ENCODE measurements at regions not wholly inside any gene's neighbourhood (a gene's known extent, or its start where the extent isn't known, plus 50 kb on each side); places are given as distances from the start of the nearest gene placed in this dataset.

DNA sequence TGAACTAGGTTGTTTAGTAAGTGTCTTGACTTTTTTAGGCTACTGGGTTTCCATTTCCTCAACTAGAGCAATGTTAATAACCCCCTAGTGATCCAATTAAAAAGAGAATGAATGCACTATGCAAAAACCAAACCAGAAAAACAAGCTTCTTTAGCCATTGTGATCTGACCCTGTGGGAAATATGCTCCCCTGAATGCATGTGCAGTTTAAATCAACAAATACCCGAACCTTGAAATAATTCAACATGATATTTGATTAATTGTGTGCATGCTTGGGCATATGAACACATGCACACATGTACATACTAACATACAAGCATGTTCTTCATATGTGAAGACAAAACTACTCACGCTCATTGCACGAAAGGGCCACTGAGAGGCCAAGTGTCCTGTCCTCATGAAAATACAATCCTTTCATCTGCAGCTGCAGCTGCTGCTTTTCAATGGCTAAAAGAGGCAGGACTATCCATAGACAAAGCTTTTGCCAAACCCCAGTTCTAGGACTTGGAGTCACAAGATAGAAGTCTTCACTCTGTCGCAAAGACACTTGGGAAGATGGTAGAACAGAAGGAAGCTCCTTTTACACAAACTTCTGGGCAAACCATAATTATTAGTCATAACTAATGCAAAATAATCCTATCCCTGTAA is 207.1 kb upstream of the POU3F2 start:
- no peak for DNase-seq (ENCODE audit: low read depth in 2 of 2)

DNA sequence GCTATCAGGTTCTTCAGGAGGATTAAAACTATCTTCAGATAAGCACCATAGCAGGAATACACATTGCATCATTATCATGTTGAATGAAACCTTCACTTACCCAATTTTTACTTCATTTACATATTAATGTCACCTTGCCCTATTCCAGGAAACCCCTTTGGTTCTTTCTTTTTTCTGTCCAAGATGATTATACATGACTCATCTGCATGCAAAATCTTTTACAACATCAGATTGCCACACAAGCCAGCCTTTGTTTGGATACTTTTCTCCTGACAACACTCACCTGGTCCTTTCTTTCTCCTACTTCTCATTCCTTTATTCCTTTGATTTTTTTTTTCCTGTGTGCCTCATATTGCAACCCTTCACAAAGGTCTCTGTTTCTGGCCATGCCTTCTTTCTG is 200.5 kb upstream of the POU3F2 start:
- no peak for DNase-seq (ENCODE audit: low read depth in 2 of 2)

DNA sequence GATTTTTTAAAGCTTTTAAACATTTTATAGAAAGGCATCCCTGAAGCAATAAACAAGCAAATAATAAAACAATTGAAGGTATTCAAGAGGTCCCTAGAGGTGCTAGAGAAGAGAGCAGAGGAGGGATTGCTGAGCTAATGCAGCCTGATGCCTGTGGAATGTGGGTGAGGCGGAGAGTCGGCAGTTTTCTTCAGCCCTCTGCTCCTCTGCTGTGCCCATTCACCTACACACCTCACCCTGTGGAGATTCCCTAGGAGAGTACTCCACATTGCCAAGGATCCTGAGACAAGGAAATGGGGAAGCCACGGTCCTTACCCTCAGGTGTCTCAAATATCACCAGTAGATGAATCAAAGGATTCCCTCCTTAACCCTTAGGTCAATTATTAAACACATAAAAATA is 199.8 kb upstream of the POU3F2 start:
- DNase-seq (ENCODE audit: low read depth in 2 of 2): no peak

DNA sequence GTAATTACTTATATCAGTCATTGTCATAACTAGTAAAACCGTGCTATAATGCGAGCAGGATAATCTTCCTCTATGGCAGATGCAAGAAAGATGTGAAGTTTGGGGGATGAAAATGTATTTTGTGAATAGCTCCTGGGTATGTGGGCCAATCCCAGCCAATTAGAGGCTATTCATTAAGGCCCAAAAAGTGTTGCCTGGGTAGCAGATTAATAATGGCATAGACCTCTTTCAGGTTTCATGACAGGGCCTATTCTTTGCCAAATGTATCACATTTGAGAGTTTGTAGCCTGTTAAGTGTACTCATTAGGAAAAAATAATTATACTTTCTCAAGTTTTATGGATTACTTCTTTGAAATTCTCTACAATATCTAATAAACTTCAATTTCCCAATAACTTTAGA is 199.2 kb upstream of the POU3F2 start:
- no peak for DNase-seq (ENCODE audit: low read depth in 2 of 2)

DNA sequence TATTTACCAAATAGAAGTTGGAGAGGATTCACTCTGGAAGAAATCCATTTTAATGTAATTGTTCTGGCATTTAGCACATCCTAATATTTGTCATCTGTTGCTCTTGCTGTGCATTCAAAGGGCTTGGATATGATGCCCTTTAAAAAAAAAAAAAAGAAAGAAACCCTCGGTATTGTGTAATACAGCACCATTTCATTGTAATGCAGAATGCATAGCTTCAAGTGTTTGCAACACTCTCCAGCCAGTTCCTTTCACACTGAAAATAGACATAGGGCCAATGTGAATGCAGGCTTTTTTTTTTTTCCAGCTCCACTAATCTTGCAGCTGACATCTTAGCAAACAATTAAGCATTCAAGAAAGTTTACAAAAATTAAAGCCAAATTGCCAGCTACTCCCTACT is 197.4 kb upstream of the POU3F2 start:
- no peak for DNase-seq (ENCODE audit: low read depth in 2 of 2)

DNA sequence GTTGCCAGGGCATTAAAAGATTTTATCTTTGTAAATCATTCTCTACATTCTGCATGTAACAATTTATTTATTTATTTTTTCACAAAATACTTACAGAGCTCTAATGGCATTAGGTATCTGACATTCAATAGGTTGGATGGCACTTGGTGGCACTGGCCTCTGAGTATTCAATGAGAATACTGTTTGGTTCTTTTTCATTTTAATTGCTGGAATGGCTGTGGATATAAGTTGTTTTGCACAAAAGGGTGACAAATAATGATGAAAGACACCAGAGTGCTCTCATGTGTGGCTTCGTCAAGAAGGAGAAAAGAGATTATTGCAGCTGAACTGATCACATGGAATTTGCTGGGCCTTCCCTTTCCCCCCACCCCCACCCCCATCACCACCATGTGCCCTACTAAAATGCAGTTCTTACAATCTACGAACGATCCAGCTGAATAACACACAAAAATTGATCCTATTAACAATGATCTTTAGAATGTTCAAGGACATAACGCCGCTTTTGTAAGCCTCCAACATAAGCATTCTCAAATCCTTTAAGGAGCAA is 195.2 kb upstream of the POU3F2 start:
- no peak for DNase-seq (ENCODE audit: low read depth in 2 of 2)

DNA sequence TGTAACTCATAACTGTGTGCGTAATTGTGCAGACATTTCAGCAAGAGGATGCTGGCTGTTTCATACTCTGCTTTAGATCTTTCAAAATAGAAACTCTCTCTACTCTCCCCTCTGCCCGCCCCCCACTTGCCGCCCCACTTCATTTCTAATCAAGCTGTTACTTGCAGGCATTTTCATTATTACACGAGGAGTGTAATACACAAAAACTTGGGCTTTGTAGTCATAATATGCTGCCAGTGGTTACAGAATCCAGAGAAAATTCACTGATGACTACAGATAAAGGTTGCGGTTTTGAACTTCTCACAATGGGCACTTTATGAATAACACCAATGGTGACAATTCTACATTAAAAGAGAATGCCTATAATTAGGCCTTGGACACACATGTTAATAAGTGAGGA is 194.0 kb upstream of the POU3F2 start:
- no peak for DNase-seq (ENCODE audit: low read depth in 2 of 2)

DNA sequence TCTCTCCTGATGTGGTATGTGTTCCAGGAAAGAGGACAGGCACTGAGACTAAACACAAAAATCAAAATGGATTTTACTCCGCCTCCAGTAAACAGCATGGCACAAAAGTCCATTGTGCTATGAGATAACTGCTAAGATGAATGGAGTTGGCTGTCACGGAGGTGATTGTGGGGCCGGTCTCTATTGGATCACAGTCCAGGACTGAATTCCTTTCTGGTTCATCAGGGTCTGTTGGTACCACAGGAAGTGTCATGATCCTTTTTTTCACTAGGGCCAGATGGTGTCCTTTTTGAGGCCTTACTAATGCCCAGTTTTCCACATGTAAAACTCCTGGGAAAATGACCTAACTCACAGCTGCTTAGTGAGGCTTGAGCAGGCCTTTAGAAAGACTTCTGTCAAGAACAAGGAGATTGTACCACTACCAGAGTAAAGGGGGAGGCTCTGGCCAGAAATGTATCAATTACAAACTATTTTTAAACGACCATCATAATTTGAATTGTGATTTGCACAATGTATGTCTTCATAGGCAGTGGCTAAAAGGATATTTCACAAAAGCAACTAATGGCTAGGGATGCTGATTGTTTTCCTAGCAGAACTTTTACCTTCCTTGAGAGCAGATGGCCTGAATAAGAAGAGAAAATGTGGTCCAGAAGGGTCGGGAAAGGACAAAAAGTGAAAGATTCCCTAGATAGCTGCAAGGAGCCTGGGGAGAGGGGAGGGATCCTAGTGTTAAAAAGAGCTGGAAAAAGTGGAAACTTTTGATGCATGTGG is 192.2 kb upstream of the POU3F2 start:
- DNase-seq (ENCODE audit: low read depth in 2 of 2): no peak

DNA sequence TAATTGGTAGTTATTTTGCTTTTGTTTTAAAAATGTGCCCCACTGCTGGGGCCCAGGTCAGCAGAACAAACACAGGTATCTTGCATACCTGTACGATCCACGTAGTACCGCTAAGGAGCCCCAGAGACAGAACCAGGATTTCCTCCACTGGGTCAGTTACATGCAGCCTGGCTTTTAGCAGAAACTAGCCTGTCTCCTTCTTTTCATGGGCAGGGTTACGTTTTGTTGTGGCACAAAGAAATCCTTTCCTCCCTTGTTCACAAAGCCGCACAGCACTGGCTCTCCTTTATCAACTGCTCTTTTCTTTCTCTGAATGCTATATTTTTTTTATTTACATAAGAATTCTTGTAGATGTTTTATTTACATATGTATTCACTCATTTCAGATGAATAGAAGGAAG is 190.3 kb upstream of the POU3F2 start:
- no peak for DNase-seq (ENCODE audit: low read depth in 2 of 2)

DNA sequence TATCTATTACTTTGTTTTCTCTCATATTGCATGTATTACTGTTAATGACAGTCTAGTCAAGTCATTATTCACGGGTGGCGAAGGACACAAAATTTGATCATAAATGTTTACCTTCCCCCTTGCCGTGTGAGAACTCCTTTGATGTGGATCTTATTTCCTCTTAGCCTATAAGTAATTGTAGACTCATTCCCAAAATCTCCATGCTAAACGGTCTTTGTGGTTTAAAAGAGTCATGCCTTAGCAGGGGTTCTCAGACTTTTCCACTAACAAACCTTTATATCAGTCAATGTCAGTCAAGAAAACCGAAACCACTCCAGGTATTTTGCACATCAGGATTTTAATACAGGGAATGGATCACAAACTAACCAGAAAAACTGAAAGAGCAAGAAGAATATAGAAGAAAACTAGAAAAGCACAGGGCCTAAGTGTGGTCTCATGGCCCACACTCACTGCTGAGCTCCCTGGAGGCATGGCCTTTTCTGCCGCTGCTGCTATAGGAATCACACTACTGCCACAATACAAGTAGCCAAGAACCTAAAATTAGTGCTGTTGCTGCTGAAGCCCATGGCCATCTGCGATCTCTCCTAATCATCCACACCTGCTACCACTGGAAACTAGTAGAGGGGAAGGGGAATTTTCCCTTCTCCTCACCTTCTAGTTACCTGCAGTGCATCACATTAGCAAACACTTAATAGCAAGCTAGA is 186.0 kb upstream of the POU3F2 start:
- DNase-seq (ENCODE audit: low read depth in 2 of 2): no peak

DNA sequence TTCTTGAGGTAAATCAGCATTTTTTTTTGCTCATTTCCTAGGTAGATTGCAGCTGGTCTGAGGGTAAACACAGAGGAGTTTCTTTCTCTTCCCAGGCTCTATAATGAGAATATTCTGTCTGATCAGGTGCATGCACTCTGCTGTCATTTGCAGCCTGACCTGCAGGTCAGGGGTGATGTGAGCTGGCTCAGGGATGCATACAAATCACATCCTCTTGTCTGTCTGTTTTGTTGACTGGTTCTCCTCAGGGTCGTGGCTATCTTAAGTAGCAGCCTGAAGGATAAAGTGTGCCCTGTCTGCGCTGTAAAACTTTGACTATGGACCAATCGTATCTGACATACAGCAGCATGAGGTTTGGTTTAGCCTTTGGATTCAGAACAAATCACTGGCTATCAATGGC is 183.4 kb upstream of the POU3F2 start:
- no peak for DNase-seq (ENCODE audit: low read depth in 2 of 2)

DNA sequence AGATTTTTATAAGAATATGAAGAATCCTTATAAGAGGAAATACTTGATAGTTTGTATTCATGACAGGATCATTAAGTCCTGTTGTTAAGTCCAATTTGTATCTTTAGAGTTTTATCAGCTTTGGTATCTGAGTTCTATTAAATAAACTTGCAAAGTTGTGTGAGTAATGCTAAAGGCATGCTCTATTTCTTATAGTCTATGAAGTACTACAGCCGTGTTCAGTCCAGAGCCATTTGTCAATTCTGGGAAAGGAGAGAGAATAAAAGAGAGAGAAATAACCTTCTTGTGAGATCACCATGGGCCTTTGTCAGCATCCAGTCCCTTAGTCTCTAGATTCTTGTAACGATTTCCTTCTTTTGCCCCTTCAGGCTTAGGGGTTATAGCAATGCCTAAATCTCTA is 181.2 kb upstream of the POU3F2 start:
- DNase-seq (ENCODE audit: low read depth in 2 of 2): no peak

DNA sequence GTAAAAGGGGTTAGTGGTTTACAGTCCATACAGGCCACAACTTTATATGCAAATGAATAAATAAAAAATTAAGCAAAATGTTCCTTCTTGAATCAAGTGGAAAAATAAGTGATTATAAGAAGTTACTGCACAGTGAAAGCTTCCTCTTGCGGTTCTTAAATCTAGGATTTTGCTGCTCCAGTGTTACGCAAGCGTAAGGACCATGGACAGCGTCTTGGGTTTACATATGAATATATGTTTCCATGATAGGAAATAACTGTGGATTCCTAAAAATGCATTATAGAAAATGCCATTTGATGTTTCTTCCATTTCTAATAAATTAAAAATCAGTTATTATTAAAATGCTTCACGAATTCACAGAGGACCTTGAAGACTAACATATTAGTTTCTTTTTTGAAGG is 176.6 kb upstream of the POU3F2 start:
- no peak for DNase-seq (ENCODE audit: low read depth in 2 of 2)

DNA sequence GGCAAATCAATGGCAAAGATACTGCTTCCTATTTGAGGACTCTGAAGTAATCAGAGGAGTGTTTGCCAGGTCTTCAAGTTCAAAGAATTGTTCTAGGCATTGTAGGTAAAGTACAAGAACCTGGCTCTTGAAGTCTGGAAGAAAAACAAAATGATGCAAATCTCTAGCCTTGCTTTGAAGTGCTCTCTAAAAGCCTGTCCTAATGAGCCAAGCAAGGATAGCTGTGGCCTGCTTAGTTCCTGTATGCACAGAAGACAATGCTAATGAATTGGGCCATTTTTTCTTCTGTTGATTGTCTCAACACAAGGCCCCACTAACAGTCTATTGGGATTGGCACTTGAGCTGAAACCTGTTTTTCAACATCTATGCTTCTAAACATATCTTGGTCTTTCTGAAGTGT is 165.0 kb upstream of the POU3F2 start:
- DNase-seq (ENCODE audit: low read depth in 2 of 2): no peak

DNA sequence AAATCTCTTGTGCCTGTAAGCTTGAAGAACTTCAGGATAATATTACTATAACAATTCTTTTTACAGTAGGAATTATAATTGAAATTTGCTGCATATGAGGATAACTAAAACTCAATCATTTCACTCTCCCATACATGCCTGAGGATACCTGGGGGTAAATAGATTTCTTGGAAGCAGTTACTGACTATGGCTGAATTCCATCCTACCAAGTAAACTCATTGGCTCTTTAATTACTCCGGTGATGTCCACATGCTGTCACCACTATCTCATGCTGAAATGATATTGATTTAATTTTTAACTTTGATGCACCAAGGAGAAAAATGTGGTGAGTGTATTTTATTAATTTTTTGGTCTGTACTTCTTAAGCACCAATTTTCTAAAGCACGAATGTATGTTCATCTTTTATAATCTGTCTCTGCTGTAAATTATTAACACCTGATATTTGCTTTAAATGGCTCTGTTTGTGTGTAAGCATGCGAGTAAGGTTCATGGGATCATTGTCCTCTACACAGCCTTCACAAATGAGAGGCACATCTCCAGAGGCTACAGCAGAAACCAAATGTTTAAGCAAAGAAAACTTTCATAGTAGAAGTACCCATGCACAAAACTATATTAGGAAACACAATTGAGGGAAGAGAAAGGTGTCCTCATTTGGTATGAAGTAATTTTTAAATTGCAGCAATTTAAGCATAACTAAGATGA is 164.2 kb upstream of the POU3F2 start:
- no peak for DNase-seq (ENCODE audit: low read depth in 2 of 2)

DNA sequence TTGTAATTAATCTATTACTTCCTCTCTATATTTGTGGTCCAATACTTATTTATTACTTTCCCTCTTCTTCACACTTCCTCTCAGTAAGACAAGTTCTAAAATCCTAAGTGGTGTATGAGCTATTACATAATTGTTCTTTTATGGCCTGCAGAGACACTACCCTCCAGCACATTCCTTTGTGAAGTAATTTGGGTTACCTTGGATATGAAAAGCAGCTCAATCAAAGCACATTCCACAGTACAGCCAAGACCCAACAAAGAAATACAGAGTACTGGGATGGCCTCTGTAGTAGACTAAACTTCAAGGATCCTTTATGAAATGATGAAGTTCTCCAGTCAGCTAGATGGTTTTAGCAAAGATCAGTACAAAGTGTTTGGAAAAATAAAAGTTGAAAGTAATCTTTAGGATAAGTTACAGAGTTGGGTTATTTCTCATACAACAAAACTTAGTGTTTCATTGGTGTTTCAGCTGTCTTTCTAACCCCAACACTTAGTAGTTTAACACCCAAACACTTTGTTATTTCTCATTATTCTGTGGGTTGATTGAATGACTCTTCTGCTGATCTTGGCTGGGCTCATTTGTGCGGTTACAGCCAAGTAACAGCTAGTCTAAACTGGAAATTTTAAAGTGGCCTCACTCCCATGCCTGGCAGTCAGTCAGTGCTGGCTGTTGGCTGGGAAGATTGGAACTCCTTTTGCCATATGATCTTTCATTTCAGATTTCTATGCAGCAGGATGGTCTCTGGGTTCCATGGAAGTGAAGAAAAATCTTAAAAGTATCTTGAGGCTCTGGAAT is 161.5 kb upstream of the POU3F2 start:
- no peak for DNase-seq (ENCODE audit: low read depth in 2 of 2)

DNA sequence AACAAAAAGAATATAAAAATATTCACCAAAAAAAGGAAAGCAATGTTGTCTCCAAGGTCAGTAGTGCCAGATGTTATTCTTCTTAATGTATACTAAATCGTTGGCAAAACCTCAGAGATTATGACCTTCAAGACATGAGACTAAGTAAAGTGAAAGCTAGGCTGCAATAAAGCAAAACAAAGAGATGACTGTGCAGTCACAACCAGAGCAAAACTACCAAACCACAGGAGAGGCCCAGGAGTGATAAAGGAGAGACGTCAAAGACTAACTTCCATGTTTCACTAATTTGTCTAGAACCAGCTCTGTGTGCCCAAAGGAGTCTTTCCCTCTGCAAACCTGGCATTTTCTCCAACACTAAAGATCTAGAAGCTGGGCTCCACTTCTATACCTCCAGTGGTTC is 155.9 kb upstream of the POU3F2 start:
- DNase-seq (ENCODE audit: low read depth in 2 of 2): no peak

DNA sequence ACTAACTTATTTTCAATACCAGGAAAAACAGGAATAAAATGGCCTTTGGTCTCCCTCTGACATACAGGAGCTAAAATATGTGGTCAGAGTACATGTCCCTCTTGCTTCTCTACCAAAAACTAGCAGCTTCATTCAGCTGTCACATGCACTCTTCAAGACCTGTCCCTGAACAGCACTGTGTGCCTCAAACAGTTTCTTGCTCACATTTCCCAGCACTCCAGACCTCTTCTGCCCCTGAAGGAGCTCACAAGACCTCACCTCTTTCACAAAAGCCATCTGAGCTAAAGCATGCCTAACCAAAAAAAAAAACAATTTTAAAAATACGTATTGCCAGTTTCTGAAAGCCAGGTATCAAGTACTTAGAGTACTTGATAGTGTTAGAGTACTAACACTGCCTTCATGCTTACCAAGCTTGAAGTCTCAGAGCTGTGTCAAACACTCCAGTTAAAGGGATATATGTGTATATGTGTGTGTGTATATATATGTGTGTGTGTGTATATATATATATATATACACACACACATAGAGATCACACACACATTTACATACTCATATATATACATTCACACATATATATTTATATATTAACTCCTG is 148.3 kb upstream of the POU3F2 start:
- DNase-seq (ENCODE audit: low read depth in 2 of 2): no peak

DNA sequence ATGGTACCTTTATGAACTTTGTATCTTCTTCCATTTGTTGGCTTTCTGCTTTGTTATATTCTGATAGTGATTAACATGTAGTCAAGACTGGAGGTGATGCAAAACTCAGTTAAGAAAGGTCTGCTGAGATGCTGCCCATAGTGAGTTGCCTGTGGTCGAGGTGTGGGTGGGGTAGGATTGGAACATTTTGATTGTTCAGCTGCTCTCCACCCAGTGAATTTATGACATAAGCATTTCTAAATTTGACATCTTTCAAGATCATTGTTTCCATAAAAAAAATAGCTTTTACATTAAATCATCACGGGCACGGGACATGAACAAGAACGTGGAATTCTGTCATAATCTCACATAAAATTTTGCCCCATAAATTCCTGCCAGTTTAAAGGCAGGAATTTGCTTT is 146.6 kb upstream of the POU3F2 start:
- DNase-seq (ENCODE audit: low read depth in 2 of 2): no peak

DNA sequence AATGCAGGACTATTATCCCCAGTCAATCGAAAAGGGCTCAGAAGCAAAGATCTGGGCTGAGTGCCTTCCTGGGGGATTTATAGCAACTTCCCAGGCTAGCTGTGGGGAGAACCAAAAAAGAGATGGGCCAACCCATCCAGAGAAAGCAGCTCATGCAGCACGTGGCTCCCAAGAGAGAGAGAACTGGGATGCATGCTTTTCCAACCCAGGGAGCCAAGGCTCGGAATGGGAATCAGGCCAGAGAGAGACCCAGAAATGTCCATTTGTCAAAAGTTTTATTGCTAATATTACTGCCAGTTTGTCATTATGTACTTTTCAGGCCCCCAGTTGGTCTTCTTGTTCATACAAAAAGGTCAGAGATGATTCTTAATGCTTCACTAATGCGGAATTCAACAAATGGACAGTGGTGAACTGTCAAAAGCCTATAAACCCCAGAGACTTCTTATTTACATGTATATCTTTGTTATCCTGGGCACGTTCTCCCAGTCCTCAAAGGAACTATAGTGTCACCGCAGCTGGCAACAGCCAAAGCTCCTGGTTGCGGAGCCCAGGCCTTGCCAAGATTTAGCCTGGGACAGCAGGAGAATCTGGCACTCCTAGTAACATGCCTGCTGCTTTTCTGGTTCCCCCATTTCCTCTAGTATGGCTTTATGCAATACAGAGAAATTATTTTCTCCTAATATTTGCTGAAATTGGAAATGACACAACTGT is 139.1 kb upstream of the POU3F2 start:
- no peak for DNase-seq (ENCODE audit: low read depth in 2 of 2)
